Activated CD4-positive, alpha-beta T cell treated with anti-CD3 and anti-CD28 coated beads, Interleukin-2, amount 10 ng/mL, durations not matched to agents 7 days and 5 days (primary cell): ENCODE measurements at regions not wholly inside any gene's neighbourhood (a gene's known extent, or its start where the extent isn't known, plus 50 kb on each side); places are given as distances from the start of the nearest gene placed in this dataset.

Source experiments
- CTCF ChIA-PET: fragments of 350-600 bp; sonication (Branson Sonifier 250); formaldehyde crosslinking; loops from one replicate; lab custom pipeline; 2021; ENCODE audit warnings: antibody characterized with exemption; lab: Charles Lee
- POLR2A ChIA-PET: fragments of 350-600 bp; sonication (Branson Sonifier 250); formaldehyde crosslinking; loops from one replicate; lab custom pipeline; 2021; ENCODE audit warnings: antibody characterized with exemption; lab: Charles Lee
- DNase-seq: peaks from one replicate; pipeline ENCODE4 v3.0.0-alpha.2; 2020
- H3K27ac Mint-ChIP-seq: one replicate; pipeline ENCODE4 v1.8.0; 2021; ENCODE audit warnings: mild to moderate bottlenecking, moderate library complexity, mixed read lengths
- H3K27me3 Mint-ChIP-seq: one replicate; pipeline ENCODE4 v1.8.0; 2021; ENCODE audit warnings: mixed read lengths
- H3K36me3 Mint-ChIP-seq: one replicate; pipeline ENCODE4 v1.8.0; 2021; ENCODE audit warnings: low read depth, mixed read lengths
- H3K4me1 Mint-ChIP-seq: one replicate; pipeline ENCODE4 v1.8.0; 2021; ENCODE audit warnings: mixed read lengths
- H3K4me3 Mint-ChIP-seq: one replicate; pipeline ENCODE4 v1.8.0; 2021; ENCODE audit warnings: mild to moderate bottlenecking, moderate library complexity, mixed read lengths
- H3K9me3 Mint-ChIP-seq: one replicate; pipeline ENCODE4 v1.8.0; 2021; ENCODE audit warnings: mixed read lengths

DNA sequence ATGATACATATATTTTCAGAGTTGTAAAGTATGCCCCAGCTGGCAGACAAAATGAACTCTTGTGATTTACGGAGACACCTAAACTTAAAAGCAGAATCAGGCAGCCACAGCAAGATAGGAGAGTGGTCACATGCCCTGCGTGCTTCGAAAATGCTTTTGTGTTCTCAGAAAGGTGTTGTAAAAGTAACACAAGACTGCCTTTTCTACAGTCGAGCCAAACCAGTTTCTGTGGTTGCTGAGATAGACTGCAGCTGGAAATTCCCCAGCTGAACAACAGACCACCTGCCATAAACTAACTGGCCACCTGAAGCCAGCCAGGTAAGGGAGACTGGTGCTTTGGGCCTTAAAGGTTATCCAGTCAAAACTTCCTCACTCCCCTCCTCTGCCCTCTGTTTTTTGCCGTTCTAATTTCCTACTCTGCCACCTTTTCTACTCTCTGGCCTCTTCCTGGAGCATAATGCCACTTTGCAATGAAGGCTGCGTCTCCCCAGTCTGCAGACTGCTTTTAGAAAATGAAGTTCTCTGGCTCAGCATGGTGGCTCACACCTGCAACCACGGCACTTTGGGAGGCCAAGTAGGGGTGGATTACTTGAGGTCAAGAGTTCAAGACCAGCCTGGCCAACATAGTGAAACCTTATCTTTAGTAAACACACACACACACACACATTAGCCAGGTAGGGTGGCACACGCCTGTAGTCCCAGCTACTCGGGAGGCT is 381.2 kb upstream of the SLITRK1 start:
- H3K4me1 Mint-ChIP-seq, result no peaks in the 10 kb centered on the region
- DNase-seq, result no peak
- CTCF ChIA-PET, result interaction anchor here (0.6 kb wide), 1 partner anchor 853 kb away, joined by 5 read pairs; no protein-coding TSS in a partner anchor
- H3K27ac Mint-ChIP-seq, result no peak overlapping the region
- no peaks in the 10 kb centered on the region for H3K27me3 Mint-ChIP-seq
- no peak overlapping the region for H3K4me3 Mint-ChIP-seq
- POLR2A ChIA-PET, result no interaction called here
- no peaks in the 10 kb centered on the region for H3K36me3 Mint-ChIP-seq
- no peaks in the 10 kb centered on the region for H3K9me3 Mint-ChIP-seq

DNA sequence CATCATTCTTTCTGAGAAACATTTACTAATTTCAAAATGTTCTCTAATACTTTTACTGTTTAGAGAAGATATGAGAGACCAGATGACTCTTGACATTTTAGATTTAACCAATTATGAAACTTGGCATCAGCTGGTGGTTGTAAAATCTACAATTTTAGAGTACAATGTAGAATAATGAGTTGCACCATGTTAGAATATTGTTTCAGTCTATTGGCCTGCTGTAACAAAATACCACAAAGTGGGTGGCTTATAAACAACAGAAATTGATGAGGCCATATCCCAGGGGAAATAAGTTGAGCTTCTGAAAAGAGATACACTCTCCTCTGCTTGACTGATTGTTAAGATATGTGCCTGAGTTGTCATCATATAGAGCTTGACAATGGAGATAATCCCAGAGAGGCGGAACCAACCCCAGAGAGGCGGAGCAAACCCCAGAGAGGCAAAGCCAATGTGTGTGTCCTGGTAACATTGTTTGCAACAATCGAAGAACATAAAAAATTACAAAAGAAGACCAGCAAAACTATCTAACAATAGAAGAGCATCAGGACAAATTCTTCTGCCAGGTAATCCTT is 373.0 kb upstream of the SLITRK1 start:
- H3K27me3 Mint-ChIP-seq, result no peaks in the 10 kb centered on the region
- POLR2A ChIA-PET, result no interaction called here

DNA sequence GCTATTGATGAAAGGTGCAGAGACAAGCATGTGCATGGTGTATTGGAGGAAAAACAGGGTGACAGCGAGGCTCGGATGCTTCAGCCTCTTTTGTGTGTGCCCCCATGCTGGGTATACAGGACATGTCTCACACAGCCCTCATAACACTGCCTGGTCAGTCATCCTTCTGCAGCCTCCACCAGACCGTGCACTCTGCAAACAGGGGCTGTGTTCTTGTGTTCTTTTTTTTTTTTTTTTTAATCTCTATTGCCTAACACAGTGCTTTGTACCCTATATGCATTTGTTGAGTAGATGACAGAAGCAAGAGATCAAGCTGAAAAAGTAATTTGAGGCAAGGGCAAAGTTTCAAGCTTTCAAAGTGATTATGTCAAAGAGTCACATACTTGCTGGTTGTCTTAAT is 367.2 kb upstream of the SLITRK1 start:
- POLR2A ChIA-PET, result no interaction called here
- no peaks in the 10 kb centered on the region for H3K36me3 Mint-ChIP-seq
- no peak overlapping the region for H3K4me3 Mint-ChIP-seq
- no peak for DNase-seq
- H3K27me3 Mint-ChIP-seq, result no peaks in the 10 kb centered on the region
- no peak overlapping the region for H3K27ac Mint-ChIP-seq
- H3K9me3 Mint-ChIP-seq, result no peaks in the 10 kb centered on the region
- CTCF ChIA-PET, result no interaction called here
- H3K4me1 Mint-ChIP-seq, result no peaks in the 10 kb centered on the region

More for the DNA sequence above, 373.0 kb upstream of the SLITRK1 start:
- DNase-seq, result no peak
- H3K4me3 Mint-ChIP-seq, result no peak overlapping the region
- no peaks in the 10 kb centered on the region for H3K4me1 Mint-ChIP-seq
- CTCF ChIA-PET, result no interaction called here
- no peaks in the 10 kb centered on the region for H3K36me3 Mint-ChIP-seq
- H3K9me3 Mint-ChIP-seq, result peaks cover 2% of the 10 kb centered on the region
- H3K27ac Mint-ChIP-seq, result no peak overlapping the region

DNA sequence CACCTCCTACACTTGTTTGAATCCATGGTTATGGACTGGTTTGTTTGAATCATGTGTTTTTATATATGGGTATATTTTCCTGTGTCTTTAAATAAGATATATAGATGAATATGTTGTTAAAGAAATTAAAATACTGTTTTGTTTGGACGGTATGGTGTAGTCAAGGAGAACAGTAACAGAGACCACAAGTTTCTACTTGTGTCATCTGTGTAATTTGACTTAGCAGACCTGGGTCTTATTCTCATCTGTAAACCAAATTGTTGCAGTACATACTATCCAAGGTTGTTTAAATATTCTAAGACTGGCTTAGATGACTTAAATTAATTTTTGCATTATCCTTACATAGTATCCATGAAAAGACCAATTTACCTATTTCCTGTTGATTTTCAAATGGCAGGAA is 361.1 kb upstream of the SLITRK1 start:
- no peak for DNase-seq
- Mint-ChIP-seq H3K9me3 (no peaks in the 10 kb centered on the region), H3K4me3 (no peak overlapping the region), H3K27ac (no peak overlapping the region), H3K36me3 (no peaks in the 10 kb centered on the region), H3K4me1 (no peaks in the 10 kb centered on the region), H3K27me3 (no peaks in the 10 kb centered on the region)
- CTCF ChIA-PET, result no interaction called here
- POLR2A ChIA-PET, result no interaction called here

DNA sequence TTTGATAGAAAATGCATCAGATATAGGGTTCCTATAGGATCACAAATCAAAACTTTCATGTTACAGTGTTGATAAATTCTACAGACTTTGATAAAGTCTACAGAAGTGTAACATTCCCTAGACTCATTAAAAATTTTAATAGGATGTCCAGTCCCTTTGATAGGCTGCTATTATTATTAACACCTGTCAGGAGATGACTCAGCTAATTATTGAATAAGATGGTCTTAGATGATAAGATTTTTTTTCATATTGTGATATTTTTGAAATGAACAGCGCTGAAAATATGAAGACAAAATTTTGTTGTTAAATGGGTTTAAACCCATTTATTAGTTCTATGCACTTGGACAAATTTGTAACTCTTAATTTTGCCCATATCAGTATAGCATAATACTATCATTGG is 356.8 kb upstream of the SLITRK1 start:
- POLR2A ChIA-PET, result no interaction called here
- no peaks in the 10 kb centered on the region for H3K9me3 Mint-ChIP-seq
- no peak overlapping the region for H3K4me3 Mint-ChIP-seq
- H3K4me1 Mint-ChIP-seq, result no peaks in the 10 kb centered on the region
- no peak for DNase-seq
- no peaks in the 10 kb centered on the region for H3K27me3 Mint-ChIP-seq
- no peaks in the 10 kb centered on the region for H3K36me3 Mint-ChIP-seq
- CTCF ChIA-PET, result no interaction called here
- H3K27ac Mint-ChIP-seq, result no peak overlapping the region

DNA sequence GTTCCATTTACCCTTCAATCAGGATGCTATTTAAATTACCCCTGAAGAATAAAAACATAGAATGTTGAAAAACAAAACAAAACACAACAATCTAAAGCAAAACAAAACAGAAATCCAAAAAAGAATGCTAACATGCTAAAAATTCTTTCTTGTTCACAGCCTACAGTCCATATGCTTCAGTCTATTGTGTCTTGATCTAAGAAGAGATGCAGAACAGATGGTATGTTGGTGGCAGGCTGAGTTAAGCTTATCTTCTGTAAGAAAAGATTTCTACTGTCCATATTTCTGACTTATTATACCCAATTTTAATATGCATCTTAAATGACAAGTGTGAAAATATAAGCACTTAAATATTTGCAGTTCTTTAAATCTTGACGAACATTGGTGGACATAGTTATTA is 356.1 kb upstream of the SLITRK1 start:
- H3K4me3 Mint-ChIP-seq, result no peak overlapping the region
- H3K4me1 Mint-ChIP-seq, result no peaks in the 10 kb centered on the region
- ChIA-PET POLR2A (no interaction called here), CTCF (no interaction called here)
- H3K27ac Mint-ChIP-seq, result no peak overlapping the region
- DNase-seq, result no peak
- no peaks in the 10 kb centered on the region for H3K27me3 Mint-ChIP-seq
- no peaks in the 10 kb centered on the region for H3K9me3 Mint-ChIP-seq
- H3K36me3 Mint-ChIP-seq, result no peaks in the 10 kb centered on the region

DNA sequence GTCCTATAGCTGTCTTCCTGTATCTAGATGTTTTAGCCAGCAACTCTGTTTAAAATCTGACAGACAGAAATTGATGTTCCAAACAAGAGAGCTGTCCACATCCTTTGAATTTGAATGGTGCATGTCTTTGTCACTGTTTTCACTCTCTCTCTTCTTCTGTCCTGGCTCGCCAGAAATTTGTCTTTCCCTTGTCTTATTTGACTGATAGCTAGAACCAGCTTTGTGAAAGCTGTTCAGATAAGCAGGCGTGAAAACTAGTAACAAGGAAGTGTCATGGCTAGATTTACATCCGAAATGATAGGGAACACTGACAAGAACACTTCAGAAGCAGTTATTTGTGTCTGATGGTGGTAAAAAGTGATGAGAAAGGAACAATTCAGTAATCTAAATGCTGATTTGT is 354.9 kb upstream of the SLITRK1 start:
- ChIA-PET POLR2A (no interaction called here), CTCF (no interaction called here)
- Mint-ChIP-seq H3K27me3 (no peaks in the 10 kb centered on the region), H3K36me3 (no peaks in the 10 kb centered on the region), H3K4me1 (no peaks in the 10 kb centered on the region), H3K4me3 (no peak overlapping the region), H3K9me3 (no peaks in the 10 kb centered on the region), H3K27ac (no peak overlapping the region)
- no peak for DNase-seq

DNA sequence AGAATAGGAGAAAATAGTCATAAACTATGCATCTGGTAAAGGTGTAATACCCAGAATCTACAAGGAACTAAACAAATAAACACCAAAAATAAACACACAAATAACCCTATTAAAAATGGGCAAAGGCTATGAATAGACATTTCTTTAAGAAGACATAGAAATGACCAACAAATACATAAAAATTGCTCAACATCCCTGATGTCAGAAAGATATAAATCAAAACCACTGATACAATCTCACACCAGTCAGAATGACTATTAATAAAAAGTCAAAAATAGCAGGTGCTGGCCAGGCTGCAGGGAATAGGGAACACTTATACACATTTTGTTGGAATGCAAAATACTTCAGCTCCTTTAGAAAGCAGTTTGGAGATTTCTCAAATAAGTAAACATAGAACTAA is 352.1 kb upstream of the SLITRK1 start:
- no peak overlapping the region for H3K27ac Mint-ChIP-seq
- H3K4me1 Mint-ChIP-seq, result no peaks in the 10 kb centered on the region
- DNase-seq, result no peak
- H3K27me3 Mint-ChIP-seq, result no peaks in the 10 kb centered on the region
- ChIA-PET POLR2A (no interaction called here), CTCF (no interaction called here)
- H3K9me3 Mint-ChIP-seq, result no peaks in the 10 kb centered on the region
- no peaks in the 10 kb centered on the region for H3K36me3 Mint-ChIP-seq
- H3K4me3 Mint-ChIP-seq, result no peak overlapping the region

DNA sequence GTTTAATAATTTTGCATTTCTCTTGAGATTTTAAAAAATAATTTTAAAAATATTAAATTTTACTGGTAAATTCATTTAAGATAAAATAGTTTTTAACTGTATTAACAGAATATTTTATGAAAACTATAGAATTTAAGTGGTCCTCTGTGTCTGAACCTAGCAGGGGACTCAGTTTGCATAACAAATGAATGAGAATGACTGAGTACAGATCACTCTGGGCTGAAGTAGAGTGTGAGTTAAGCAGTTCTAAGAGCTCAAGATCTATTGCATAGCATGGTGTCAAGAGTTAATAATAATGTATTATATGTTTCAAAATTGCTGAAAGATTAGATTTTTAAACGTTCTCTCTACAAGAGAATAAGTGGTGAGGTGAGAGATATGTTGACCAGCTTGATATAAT is 348.3 kb upstream of the SLITRK1 start:
- no peaks in the 10 kb centered on the region for H3K9me3 Mint-ChIP-seq
- ChIA-PET POLR2A (no interaction called here), CTCF (no interaction called here)
- H3K4me1 Mint-ChIP-seq, result no peaks in the 10 kb centered on the region
- no peaks in the 10 kb centered on the region for H3K27me3 Mint-ChIP-seq
- no peak overlapping the region for H3K27ac Mint-ChIP-seq
- H3K36me3 Mint-ChIP-seq, result no peaks in the 10 kb centered on the region
- no peak for DNase-seq
- no peak overlapping the region for H3K4me3 Mint-ChIP-seq

DNA sequence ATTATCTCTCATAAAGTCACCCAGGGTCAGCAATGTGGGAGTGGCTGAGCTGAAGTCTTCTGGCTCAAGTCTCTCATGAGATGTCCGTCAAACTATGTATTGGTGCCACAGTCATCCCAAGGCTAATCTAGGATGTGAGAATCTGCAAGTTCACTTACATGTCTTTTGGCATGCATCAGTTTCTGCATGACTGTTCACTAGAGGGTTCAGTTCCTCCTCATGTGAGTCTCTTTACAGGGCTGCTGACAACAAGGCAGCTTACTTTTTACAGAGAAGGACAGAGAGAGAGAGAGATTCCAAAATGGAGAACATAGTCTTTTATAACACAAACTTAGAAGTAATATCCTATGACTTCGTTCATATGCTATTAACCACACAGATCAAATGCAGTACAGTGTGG is 328.8 kb upstream of the SLITRK1 start:
- ChIA-PET POLR2A (no interaction called here), CTCF (no interaction called here)
- Mint-ChIP-seq H3K27me3 (no peaks in the 10 kb centered on the region), H3K4me1 (no peaks in the 10 kb centered on the region), H3K36me3 (no peaks in the 10 kb centered on the region), H3K9me3 (peaks cover 2% of the 10 kb centered on the region), H3K4me3 (no peak overlapping the region), H3K27ac (no peak overlapping the region)
- DNase-seq, result no peak

DNA sequence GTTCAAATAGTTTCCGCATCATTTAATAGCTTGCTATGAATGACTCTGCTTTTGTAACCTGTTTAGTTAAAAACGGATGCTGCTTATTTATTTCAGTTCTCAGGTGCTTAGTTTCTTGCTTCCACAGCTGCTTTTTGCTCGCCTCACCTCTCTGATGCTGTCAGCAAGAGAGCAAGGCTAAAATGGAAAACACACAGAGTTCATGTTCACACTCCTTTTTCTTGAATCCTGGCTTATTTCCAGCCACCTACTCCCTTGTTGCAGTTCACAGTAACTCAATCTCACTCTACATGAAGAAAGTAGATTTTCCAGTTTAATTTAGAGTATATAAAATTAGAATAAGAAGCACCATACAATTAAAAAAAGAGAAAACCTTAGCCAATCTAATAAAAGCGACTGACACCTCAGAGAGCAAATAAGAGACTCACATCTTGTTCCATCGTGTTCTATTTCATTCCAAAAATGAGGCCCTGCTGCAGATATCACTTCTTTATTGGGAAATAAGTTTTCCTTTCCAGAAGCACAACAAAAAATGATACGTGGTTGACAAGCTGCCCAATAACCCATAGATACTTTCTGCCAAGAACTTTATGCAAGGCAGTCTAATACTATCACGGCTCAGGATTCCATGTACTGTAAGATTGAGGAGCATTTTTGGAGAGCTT is 326.1 kb upstream of the SLITRK1 start:
- Mint-ChIP-seq H3K9me3 (no peaks in the 10 kb centered on the region), H3K4me3 (no peak overlapping the region), H3K27me3 (no peaks in the 10 kb centered on the region), H3K36me3 (no peaks in the 10 kb centered on the region), H3K27ac (no peak overlapping the region), H3K4me1 (no peaks in the 10 kb centered on the region)
- ChIA-PET CTCF (no interaction called here), POLR2A (no interaction called here)
- DNase-seq, result no peak

DNA sequence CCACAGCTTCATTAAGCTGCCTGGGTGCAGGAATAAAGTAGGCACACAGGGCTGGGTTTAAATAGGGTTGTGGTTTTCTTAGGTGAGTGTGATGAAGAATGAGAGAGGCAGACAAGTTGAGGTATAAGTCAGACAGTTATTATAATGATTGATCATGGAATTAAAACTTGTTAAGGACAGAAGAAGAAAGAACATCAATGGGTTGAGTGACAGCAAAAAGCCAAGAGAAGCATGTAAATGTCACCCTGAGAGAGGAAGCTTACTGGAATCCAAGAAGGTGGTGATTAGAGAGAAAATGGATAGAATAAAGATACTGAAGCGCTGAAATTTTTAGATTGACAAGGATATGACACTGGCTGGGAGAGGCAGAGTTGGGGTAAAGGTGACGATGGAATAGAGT is 325.2 kb upstream of the SLITRK1 start:
- ChIA-PET CTCF (no interaction called here), POLR2A (no interaction called here)
- no peak overlapping the region for H3K27ac Mint-ChIP-seq
- H3K36me3 Mint-ChIP-seq, result no peaks in the 10 kb centered on the region
- H3K9me3 Mint-ChIP-seq, result no peaks in the 10 kb centered on the region
- peaks cover 4% of the 10 kb centered on the region for H3K27me3 Mint-ChIP-seq
- no peaks in the 10 kb centered on the region for H3K4me1 Mint-ChIP-seq
- no peak overlapping the region for H3K4me3 Mint-ChIP-seq
- no peak for DNase-seq

DNA sequence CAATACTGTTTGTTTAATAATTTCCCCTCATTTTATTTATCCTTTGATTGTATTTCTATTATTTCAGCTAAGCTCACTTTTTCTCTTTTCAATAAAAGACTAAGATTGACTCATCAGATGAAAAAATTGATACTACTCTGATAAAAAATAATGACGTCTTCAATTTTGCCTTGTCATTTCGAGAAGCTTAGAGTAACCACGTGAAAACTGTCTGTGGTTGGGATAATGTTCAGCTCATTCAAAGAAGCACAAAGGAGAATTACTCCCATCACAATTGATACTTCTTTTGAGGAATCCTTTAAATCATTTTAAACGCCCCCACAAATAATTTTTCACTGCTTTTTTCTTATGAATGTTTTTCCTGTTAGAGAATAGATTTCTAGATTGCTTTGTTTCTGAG is 318.7 kb upstream of the SLITRK1 start:
- Mint-ChIP-seq H3K4me3 (no peak overlapping the region), H3K4me1 (peaks cover 6% of the 10 kb centered on the region), H3K27ac (no peak overlapping the region), H3K27me3 (peaks cover 4% of the 10 kb centered on the region), H3K9me3 (no peaks in the 10 kb centered on the region), H3K36me3 (no peaks in the 10 kb centered on the region)
- ChIA-PET CTCF (no interaction called here), POLR2A (no interaction called here)
- DNase-seq, result no peak
